VCaP (cell line): ENCODE measurements at regions not wholly inside any gene's neighbourhood (a gene's known extent, or its start where the extent isn't known, plus 50 kb on each side); places are given as distances from the start of the nearest gene placed in this dataset.

Source experiments
- H3K27ac ChIP-seq: fragments of 450-650 bp; 2 replicates; pipeline ENCODE4 v1.5.1; 2017
- CTCF ChIP-seq: fragments of 450-650 bp; conservative IDR thresholded peaks from 2 replicates; pipeline ENCODE4 v1.5.1; 2017; ENCODE audit warnings: mild to moderate bottlenecking, moderate library complexity

GRCh38 chr12:58570411-58570810 lies 349.9 kb downstream of the LRIG3 start:
- TF ChIP-seq CTCF: no peak
- H3K27ac ChIP-seq: no peak overlapping the region

GRCh38 chr12:58575256-58575655 lies 345.0 kb downstream of the LRIG3 start:
- no peak overlapping the region for H3K27ac ChIP-seq
- TF ChIP-seq CTCF: no peak

GRCh38 chr12:58576081-58576480 lies 344.2 kb downstream of the LRIG3 start:
- H3K27ac ChIP-seq: no peak overlapping the region
- TF ChIP-seq CTCF: no peak

- no peak for TF ChIP-seq CTCF
- no peak overlapping the region for H3K27ac ChIP-seq
These were observed 343.4 kb downstream of the LRIG3 start for GRCh38 chr12:58576916-58577315.

- no peak for TF ChIP-seq CTCF
These were observed 340.2 kb downstream of the LRIG3 start for GRCh38 chr12:58580095-58580494.

GRCh38 chr12:58583529-58583928 lies 336.8 kb downstream of the LRIG3 start:
- TF ChIP-seq CTCF: no peak
- H3K27ac ChIP-seq: no peak overlapping the region

More at GRCh38 chr12:58580095-58580494, 340.2 kb downstream of the LRIG3 start:
- H3K27ac ChIP-seq: no peak overlapping the region

- H3K27ac ChIP-seq: no peak overlapping the region
- TF ChIP-seq CTCF: no peak
These were observed 336.4 kb downstream of the LRIG3 start for GRCh38 chr12:58583940-58584339.

- no peak for TF ChIP-seq CTCF
These were observed 335.4 kb downstream of the LRIG3 start for GRCh38 chr12:58584880-58585279.

More at GRCh38 chr12:58584880-58585279, 335.4 kb downstream of the LRIG3 start:
- H3K27ac ChIP-seq: no peak overlapping the region
